ENCODE measurements at regions not wholly inside any gene's neighbourhood (a gene's known extent, or its start where the extent isn't known, plus 50 kb on each side); places are given as distances from the start of the nearest gene placed in this dataset.

- no peak for DNase-seq
Measured at GRCh38 chr5:1943481-1943880, 60.8 kb upstream of the IRX4 start.

DNA sequence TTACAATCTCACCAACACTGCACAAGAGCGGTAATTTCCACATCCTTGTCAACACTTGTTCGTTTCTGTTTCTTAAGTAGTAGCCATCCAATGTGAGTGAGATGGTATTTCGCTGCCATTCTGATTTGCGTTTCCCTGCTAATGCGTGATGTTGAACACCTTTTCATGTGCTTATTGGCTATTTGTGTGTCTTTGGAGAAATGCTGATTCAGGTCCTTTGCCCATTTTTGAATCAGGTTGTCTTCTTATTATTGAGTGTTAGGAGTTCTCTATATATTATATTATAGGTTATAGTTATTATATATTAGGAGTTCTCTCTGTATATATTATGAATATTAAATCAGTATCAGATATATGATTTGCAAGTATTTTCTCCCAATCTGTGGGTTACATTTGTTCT, 59.9 kb upstream of the IRX4 start:
- DNase-seq = no peak

- no peak for DNase-seq
Measured at GRCh38 chr5:1942158-1942557, 59.4 kb upstream of the IRX4 start.

DNA sequence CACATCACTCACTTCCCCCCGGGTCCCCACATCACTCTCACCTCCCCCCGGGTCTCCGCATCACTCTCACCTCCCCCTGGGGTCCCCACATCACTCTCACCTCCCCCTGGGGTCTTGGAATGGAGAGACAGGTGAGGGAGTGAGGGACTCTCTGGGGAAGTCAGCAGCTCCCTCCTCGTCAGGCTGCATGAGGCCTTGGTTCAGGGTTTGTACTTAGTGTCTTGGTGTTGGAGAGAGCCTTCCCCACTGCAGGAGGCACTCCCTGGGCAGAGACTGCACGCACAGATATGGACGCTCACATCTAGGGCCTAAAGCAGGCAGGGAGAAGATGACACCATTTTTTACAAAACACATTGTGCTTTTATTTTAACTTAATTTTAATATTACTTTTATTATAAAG, 56.5 kb upstream of the IRX4 start:
- no peak for DNase-seq

- DNase-seq = no peak
Measured at GRCh38 chr5:1938310-1939000, 55.7 kb upstream of the IRX4 start.

GRCh38 chr5:1937590-1937989, 54.9 kb upstream of the IRX4 start:
- DNase-seq = no peak

DNA sequence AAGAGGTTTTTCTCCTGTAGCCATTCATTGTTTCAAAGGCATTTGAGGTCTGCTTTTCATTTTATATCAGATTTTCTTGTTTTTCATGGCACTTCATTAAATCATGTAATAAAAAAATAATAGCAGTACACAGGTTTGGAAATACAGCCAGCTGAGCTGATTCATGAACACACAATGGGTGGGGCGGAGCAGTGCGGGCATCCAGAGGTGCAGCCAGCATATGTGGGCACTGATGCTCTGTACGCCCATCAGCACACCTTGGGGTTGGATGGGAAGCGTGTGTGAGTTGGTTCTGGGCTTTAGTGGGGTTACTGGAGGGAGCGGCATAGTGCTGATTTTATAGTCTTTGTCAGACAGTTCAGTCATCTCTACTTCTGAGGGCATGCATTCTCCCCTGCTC, 54.2 kb upstream of the IRX4 start:
- DNase-seq = no peak

- DNase-seq = no peak
Measured at GRCh38 chr5:1936413-1936812, 53.7 kb upstream of the IRX4 start.

DNA sequence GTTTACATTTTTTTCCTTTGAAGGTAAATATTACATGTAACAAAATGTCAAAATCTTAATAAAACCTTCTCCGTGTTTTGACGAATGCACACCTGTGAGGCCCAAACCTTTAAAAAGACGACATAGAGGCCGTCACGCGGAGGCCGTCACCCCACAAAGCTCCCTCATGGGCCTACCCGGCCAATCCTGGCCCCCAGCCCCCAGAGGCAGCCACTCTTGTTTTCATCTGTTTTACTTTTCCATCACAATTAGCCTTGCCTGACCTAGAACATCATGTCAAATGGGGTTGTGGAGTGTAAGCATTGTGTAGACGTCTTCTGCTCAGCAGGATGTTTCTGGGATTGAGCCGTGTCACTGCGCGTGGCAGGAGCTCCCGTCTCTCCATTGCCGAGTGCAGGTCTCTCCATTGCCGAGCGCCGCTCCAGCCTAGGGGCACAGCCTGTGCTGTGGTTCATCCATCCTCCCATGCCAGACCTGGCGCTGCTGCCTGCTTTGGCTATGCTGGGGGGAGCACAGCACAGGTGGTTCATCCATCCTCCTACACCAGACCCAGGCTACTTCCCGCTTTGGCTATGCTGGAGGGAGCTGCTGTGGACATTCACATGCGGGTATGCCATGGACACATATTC, 52.2 kb upstream of the IRX4 start:
- DNase-seq = no peak

DNA sequence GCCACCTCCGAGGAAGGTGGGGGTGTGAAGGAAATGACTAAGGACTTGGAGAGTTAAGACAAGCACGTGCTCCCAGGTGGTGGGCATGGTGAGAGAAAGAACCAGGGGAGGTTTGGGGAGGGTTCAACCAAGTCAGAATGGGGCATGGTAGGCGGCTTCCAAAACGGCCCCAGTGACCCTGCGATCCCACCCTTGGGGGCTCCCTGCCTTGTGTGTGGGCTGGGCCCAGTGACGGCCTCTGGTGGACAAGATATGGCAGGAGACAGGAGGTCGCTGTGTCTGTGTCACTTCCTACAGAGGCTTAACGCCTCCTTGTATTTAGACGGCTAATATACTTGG, 51.3 kb upstream of the IRX4 start:
- no peak for DNase-seq

DNA sequence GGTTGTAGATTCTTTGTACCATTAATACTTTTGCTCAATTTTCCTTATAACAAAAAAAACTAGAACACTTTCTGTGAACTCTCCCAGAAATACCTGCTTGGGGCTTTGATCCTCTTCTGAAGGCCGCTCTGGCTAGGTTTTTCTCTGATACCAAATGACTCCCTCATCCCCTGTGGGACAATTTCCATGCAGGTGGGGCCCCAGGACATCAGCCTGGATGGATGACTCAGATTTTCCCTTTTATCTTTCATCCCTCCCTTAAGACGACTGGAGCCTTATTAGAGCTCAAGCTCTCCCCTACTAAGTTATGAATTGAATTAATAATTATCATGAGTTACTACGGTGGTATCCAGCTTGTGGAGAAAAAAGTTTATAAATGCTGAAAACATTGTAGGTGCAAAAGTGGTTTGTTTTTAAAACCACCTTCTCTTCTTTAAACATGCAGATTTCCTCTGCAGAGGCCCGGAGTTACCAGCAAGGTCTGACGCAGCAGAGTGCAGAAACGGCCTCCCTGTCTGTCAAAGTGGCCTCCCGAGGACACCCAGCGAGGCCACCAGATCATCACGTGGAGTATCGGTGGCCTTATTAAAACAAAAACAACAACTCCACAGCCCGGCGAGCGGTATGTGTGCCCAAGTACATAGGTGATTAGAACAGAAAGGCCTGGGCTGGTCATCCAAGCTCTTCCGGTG, 50.8 kb upstream of the IRX4 start:
- DNase-seq = no peak

Data from activated CD4-positive, alpha-beta T cell treated with anti-CD3 and anti-CD28 coated beads for 4 hours (primary cell).